Kidney glomerular epithelial cell (primary cell): ENCODE measurements at regions not wholly inside any gene's neighbourhood (a gene's known extent, or its start where the extent isn't known, plus 50 kb on each side); places are given as distances from the start of the nearest gene placed in this dataset.
"Not testable (repeated sequence)": the region's sequence is repeated elsewhere in the genome, so short reads cannot be mapped to it uniquely, and the experiment has no call there.

Source experiments
- DNase-seq: peaks from one replicate; lab custom pipeline; 2025; lab: John Stamatoyannopoulos, UW

DNA sequence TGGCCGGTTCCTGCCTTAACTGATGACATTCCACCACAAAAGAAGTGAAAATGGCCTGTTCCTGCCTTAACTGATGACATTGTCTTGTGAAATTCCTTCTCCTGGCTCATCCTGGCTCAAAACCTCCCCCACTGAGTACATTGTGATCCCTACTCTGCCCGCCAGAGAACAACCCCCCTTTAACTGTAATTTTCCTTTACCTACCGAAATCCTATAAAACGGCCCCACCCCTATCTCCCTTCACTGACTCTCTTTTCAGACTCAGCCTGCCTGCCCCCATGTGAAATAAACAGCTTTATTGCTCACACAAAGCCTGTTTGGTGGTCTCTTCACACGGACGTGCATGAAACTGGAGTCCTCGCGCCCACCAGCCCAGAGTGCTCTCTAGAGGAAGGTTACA lies 166.5 kb downstream of the ADRA2C start:
- not testable (repeated sequence) for DNase-seq

DNA sequence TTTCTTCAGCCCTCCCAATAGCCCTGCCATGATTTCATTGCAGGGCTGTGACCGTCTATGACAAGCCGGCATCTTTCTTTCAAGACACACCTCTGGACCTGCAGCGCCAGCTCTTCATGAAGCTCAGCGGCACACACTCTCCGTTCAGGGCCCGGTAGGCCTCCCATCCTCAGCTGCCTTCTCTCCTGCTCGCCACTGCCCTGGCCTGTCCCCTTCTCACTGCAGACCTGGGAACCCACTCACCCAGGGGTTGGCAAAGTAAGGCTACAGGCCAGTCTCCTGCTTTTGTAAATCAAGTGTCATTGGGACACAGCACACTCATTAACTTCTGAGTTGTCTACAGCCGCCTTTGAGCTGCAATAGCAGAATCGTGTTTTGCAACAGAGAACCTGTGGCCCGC lies 169.2 kb downstream of the ADRA2C start:
- not testable (repeated sequence) for DNase-seq

DNA sequence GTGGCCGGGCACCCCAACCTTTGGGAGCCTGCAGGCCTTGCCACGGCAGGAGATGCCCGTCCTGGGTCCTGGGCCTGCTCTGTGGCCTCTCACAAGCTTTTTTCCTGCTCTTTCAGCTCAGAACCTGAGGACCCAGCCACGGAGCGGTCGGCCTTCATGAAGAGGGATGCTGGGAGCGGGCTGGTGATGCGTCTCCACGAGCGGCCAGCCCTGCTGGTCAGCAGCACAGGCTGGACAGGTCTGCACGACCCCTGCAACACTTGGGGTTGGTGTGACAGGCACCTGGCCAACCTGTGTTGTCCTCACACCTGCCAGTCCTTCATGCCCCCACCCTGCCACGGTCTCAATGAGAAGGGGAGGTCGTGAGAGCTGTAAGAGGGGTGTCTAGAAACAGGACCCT lies 170.0 kb downstream of the ADRA2C start:
- DNase-seq: no peak

GRCh38 chr4:3937849-3938562 lies 171.8 kb downstream of the ADRA2C start:
- not testable (repeated sequence) for DNase-seq

GRCh38 chr4:3938676-3939075 lies 172.5 kb downstream of the ADRA2C start:
- not testable (repeated sequence) for DNase-seq

DNA sequence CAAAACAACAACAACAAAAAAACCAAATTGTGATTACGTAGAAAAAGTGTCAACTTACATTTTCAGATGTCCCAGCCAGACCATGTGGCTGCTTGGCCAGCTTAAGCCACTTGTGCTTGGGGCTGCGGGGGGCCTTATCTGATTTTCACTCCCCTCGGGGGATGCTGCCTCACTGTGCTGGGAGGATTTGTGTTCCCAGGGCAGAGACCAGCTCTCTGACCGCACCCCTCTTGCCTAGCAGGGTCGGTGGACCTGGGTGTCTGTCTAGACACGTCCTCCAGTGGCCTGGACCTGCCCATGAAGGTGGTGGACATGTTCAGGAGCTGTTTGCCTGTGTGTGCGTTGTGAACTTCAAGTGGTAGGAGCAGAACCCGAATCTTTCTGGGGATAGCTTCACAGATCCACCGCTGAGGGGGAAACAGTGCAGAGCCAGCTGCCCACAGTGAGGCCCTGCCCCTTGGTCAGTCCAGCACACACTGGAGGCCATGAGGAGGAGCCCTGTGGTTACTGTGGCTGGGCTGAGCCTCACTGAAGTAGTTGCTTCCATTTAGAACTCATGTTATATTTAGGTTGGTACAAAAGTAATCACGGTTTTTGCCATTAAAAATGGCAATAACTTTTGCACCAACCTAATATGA lies 173.9 kb downstream of the ADRA2C start:
- not testable (repeated sequence) for DNase-seq

DNA sequence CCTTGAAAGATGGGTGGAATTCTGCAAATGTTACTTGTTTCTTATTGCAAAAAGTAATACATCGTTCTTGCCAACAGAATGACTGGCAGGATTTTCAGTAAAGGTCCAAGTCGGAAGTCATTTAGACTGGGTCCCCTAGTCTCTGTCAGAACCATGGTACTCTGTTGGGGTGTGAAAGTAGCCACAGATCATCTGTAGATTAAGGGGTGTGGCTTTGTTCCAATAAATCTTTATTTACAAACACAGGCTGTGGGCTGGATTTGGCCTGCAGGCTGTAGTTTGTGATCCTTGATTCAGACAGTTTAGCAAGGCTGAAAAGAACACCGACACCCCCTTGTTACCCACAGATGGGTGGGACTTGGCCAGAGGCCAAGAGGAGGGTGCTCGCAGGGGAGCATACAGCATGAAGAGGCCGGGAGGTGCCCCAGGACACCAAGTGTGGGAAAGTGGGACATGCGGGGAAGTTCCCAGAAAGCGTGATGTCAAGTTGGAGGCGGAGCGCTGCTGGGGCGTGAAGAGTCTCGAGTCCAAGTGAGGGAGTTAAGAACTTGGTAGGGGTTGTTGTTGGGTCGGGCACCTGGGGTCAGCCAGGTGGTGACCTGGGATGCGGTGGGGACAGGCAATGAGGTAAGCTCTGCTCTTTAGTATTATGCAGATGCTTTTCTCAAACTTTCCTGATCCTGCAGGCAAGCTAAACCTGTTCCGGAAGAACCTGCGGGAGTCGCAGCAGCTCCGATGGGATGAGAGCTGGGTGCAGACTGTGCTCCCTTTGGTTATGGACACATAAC lies 175.7 kb downstream of the ADRA2C start:
- DNase-seq: not testable (repeated sequence)

DNA sequence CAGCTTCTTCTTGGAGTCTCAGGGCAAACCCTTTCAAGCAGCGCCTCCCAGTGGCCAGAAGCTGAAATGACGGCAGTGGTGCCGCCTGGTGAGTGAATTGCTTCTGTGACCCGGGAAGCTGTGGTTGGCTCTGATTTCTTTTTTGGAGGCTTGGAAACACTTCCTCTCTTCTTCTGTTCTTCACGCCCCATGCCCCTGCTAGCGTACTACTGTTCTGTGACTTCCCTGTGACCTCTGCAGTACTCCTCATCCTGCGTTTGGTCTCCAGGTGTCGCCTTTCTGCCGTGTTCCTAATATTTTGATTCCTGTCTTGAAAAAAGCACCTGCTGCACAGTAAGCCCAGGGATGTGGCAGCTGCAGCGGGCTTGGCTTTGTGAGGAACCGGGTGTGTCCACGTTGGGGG lies 176.4 kb downstream of the ADRA2C start:
- DNase-seq: peak; percentile 0

GRCh38 chr4:3943051-3943450 lies 176.9 kb downstream of the ADRA2C start:
- DNase-seq: not testable (repeated sequence)

DNA sequence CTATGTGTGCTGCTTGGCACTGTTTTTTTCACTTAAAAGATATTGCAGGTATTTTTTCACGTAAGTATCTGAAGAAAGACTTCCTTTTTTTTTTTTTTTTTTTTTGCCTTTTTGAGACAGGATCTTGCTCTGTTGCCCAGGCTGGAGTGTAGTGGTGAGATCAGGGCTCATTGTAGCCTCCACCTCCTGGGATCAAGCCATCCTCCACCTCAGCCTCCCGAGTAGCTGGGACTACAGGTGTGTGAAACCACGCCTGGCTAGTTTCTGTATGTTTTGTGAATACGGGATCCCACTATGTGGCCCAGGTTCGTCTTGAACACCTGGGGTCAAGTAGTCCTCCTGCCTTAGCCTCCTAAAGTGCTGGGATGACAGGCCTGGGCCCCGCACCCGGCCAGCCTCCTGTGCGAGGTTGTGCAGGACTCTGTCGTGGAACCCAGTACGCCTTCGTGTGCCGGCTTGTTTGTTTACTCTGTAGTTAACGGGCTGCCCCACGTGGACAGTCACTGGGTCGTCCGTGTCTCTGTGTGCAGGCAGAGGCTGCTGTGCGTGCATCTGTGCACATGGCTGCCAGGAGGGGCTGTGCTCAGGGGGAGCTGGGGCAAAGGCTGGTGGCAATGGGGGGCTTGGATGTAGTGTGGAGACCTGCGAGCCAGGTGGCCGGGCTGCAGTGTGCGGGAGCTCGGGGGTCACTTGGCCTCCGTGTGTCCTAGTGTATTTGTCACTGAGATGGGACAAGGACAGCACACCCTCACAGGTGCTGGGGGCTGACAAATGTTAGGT lies 179.5 kb downstream of the ADRA2C start:
- no peak for DNase-seq

- DNase-seq: not testable (repeated sequence)
Measured at GRCh38 chr4:3946553-3946952, 180.4 kb downstream of the ADRA2C start.

DNA sequence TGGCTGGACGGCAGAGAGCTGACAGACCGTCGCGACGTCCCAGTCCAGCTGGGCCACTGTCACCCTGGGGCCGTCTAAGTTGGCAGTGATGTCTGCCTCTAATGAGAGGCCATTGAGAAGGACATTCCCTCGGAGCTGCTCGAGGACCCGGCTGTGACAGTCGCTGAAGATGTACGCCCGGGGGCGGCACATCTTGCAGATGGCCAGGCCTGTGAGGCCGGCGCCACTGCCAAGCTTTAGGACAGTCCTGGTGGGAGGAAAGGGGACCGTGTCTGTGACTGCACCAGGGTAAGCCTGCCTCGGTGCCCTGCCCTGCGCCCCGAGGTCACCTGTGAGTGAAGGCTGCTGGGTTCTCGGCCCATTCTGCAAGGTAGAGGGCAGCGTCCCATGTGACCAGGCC lies 181.6 kb downstream of the ADRA2C start:
- DNase-seq: not testable (repeated sequence)

GRCh38 chr4:3948210-3948609 lies 182.0 kb downstream of the ADRA2C start:
- not testable (repeated sequence) for DNase-seq

GRCh38 chr4:3949916-3950315 lies 183.7 kb downstream of the ADRA2C start:
- not testable (repeated sequence) for DNase-seq

DNA sequence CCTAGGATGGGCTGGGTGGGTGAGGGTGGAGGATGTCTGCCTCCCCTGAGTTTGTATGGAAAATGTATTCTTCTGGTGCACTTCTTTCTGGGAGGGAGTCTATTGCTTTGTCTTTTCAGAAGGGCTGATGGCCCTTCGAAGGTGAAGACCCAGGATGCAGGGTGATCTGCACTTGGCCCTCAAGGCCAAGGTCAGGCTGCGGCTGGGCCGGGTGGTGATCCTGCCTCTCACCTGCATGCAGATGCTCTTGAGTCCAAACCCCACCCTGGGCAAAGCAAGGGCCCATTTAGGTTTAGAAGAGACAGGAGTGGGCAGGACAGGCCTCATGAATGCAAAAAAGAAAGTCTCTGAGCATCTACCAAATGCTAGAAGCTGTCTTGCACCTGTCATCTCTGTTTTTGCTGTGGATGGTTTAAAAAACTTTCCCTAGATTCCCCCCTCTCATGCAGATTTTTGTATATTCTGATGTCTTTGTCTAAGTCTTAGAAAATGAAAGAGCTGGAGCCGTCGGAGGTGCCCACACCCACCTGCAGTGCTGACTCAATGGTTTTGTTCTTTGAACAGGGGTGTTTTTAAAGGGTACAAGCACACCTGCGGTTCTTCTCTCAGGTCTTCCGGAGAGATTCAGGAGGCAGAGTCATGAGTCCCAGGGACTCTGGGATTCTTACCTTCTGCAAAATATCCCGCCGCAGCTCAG lies 186.4 kb downstream of the ADRA2C start:
- DNase-seq: not testable (repeated sequence)

DNA sequence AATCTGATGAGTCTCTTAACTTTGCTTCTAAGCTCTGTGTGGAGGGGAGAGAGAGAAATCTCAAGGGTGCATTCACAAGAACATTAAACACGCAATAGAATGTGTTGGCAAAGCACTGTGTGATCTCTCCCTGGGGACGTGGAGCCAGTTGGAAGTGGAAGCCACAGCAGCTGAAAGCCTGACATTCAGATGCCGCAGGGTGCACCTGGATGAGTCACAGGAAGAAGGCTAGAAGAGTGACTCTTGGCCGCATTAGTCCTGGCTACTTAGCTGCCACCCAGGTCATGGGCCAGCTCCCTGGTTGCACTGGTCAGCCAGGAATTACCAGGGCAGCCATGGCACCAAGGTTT lies 186.9 kb downstream of the ADRA2C start:
- not testable (repeated sequence) for DNase-seq

GRCh38 chr4:3954540-3955320 lies 188.5 kb downstream of the ADRA2C start:
- DNase-seq: peak; percentile 67

- DNase-seq: peak; percentile 97
Measured at GRCh38 chr4:3955321-3956164, 189.4 kb downstream of the ADRA2C start.

GRCh38 chr4:3956165-3956867 lies 190.1 kb downstream of the ADRA2C start:
- not testable (repeated sequence) for DNase-seq
